ENCODE measurements at regions not wholly inside any gene's neighbourhood (a gene's known extent, or its start where the extent isn't known, plus 50 kb on each side); places are given as distances from the start of the nearest gene placed in this dataset.

GRCh38 chr2:224221455-224221913, 180.4 kb downstream of the FAM124B start:
- ATAC-seq = no peak
- 40 to 51% methylated on average over 5 of the region's 5 CpGs for WGBS, 2 donors
- DNase-seq = no peak
- Histone ChIP-seq H3K9me3 (peaks cover 0 to 13% (median 0%) of the 10 kb centered on the region in 11 donors), H3K27ac (peak overlapping the region in 1 of 10 donors; percentile 20), H3K36me3 (no peaks in the 10 kb centered on the region), H3K4me1 (peaks cover 0 to 23% (median 3%) of the 10 kb centered on the region in 9 donors), H3K4me3 (no peak overlapping the region), H3K27me3 (no peaks in the 10 kb centered on the region)
- TF ChIP-seq CTCF (IDR thresholded peaks at IDR 0.05) = no peak
- intact Hi-C loops (cut with DNase I) = no loop called here

- no peaks in the 10 kb centered on the region for H3K36me3 ChIP-seq
- DNase-seq = no peak
- intact Hi-C loops (cut with DNase I) = no loop called here
- H3K27ac ChIP-seq = peak overlapping the region in 1 of 10 donors; percentile 20
- no peak for ATAC-seq
- peaks cover 0 to 23% (median 3%) of the 10 kb centered on the region in 9 donors for H3K4me1 ChIP-seq
- H3K4me3 ChIP-seq = no peak overlapping the region
- TF ChIP-seq CTCF (IDR thresholded peaks at IDR 0.05) = no peak
- 59 to 61% methylated on average over 4 of the region's 4 CpGs for WGBS, 2 donors
- peaks cover 0 to 13% (median 0%) of the 10 kb centered on the region in 11 donors for H3K9me3 ChIP-seq
- H3K27me3 ChIP-seq = no peaks in the 10 kb centered on the region
Observed at GRCh38 chr2:224220586-224221255, 181.2 kb downstream of the FAM124B start.

GRCh38 chr2:224219781-224220180, 180.7 kb upstream of the SERPINE2 start:
- no peak for TF ChIP-seq CTCF (IDR thresholded peaks at IDR 0.05)
- intact Hi-C loops (cut with DNase I) = no loop called here
- peaks cover 0 to 13% (median 0%) of the 10 kb centered on the region in 11 donors for H3K9me3 ChIP-seq
- H3K4me1 ChIP-seq = peaks cover 0 to 23% (median 3%) of the 10 kb centered on the region in 9 donors
- no peak for ATAC-seq
- 69 to 75% methylated on average over 5 of the region's 5 CpGs for WGBS, 2 donors
- H3K27ac ChIP-seq = no peak overlapping the region
- no peak overlapping the region for H3K4me3 ChIP-seq
- no peak for DNase-seq
- H3K36me3 ChIP-seq = no peaks in the 10 kb centered on the region
- H3K27me3 ChIP-seq = no peaks in the 10 kb centered on the region

- peak in 6 of 8 donors; percentile 40 to 75 (median 60) for ATAC-seq
- Histone ChIP-seq H3K4me3 (no peak overlapping the region), H3K36me3 (no peaks in the 10 kb centered on the region), H3K27ac (peak overlapping the region in 2 of 10 donors; percentile 23 to 57), H3K4me1 (peaks cover 0 to 16% (median 3%) of the 10 kb centered on the region in 9 donors), H3K9me3 (peaks cover 0 to 13% (median 0%) of the 10 kb centered on the region in 11 donors), H3K27me3 (no peaks in the 10 kb centered on the region)
- no peak for TF ChIP-seq CTCF (IDR thresholded peaks at IDR 0.05)
- intact Hi-C loops (cut with DNase I) = no loop called here
- 37 to 49% methylated on average over 3 of the region's 3 CpGs for whole genome bisulfite sequencing, 2 donors
- peak in 1 of 2 donors; percentile 18 for DNase-seq
Observed at GRCh38 chr2:224217962-224218347, 178.9 kb upstream of the SERPINE2 start.
